Liver (tissue), 3 donors: ENCODE measurements at regions not wholly inside any gene's neighbourhood (a gene's known extent, or its start where the extent isn't known, plus 50 kb on each side); places are given as distances from the start of the nearest gene placed in this dataset.

Experiments used
- EGR1 ChIP-seq, 2 donors: IDR thresholded peaks; 2 replicates each; pipeline ENCODE4 v1.6.1; 2016 to 2018; ENCODE audit warnings: antibody characterized with exemption in 2 of 2, low read depth in 2 of 2
- GABPA ChIP-seq, 2 donors: IDR thresholded peaks in 1 of 2; conservative IDR thresholded peaks in 1 of 2; 2 replicates each; pipeline ENCODE4 v1.6.1; 2016; ENCODE audit warnings: antibody characterized with exemption in 2 of 2, mild to moderate bottlenecking in 1 of 2, moderate library complexity in 1 of 2
- JUND ChIP-seq, 2 donors: IDR thresholded peaks; 2 replicates each; pipeline ENCODE4 v1.6.1; 2016; ENCODE audit warnings: antibody characterized with exemption in 2 of 2
- RAD21 ChIP-seq, 2 donors: IDR thresholded peaks; 2 replicates each; pipeline ENCODE4 v1.6.1; 2016; ENCODE audit warnings: antibody characterized with exemption in 2 of 2, mild to moderate bottlenecking in 2 of 2
- SP1 ChIP-seq: IDR thresholded peaks from 2 replicates; pipeline ENCODE4 v1.6.1; 2018; ENCODE audit warnings: antibody characterized with exemption, mild to moderate bottlenecking
- TAF1 ChIP-seq: conservative IDR thresholded peaks from 2 replicates; pipeline ENCODE4 v1.6.1; 2016; ENCODE audit warnings: antibody characterized with exemption, mild to moderate bottlenecking
- YY1 ChIP-seq: IDR thresholded peaks from 2 replicates; pipeline ENCODE4 v1.6.1; 2016; ENCODE audit warnings: antibody characterized with exemption, mild to moderate bottlenecking
- TF ChIP-seq, protein P1 (sequence below): fragments of 150-350 bp; IDR thresholded peaks from 2 replicates; pipeline ENCODE4 v1.5.1; 2017; ENCODE audit warnings: improper control_type of control experiment, low read depth, low read length; ENCODE audit not compliant: missing input control
- TF ChIP-seq, protein P2 (sequence below): IDR thresholded peaks from 2 replicates; pipeline ENCODE4 v1.6.1; 2016; ENCODE audit warnings: antibody characterized with exemption
- TF ChIP-seq, protein P3 (sequence below): IDR thresholded peaks from 2 replicates; pipeline ENCODE4 v1.6.1; 2016; ENCODE audit warnings: antibody characterized with exemption
- TF ChIP-seq, protein P4 (sequence below): IDR thresholded peaks from 2 replicates; pipeline ENCODE4 v1.6.1; 2016; ENCODE audit warnings: antibody characterized with exemption, mild to moderate bottlenecking
- TF ChIP-seq, protein P5 (sequence below): IDR thresholded peaks from 2 replicates; pipeline ENCODE4 v1.6.1; 2016; ENCODE audit warnings: antibody characterized with exemption
- donor health status: healthy.
- donor health status: healthy.

DNA sequence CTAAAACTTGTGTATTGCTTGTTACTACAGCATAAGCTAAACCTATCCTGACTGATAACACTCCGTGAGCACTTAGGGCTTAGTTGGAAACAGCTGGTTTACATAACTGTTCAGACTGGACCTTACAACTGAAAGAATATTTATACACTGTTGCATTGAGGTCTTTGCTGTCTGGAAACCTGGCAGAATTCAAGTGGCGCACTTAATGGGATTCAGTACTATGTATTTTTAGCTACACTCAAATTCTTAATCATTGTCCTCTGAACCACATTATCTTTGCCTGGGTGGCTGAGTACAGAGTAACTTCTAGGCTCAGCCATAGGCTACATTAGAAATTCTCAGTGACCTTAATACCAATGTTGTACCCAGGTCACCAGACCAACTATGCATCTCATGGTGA is 172.9 kb downstream of the PMP22 start:
- TF ChIP-seq, protein P1, sequence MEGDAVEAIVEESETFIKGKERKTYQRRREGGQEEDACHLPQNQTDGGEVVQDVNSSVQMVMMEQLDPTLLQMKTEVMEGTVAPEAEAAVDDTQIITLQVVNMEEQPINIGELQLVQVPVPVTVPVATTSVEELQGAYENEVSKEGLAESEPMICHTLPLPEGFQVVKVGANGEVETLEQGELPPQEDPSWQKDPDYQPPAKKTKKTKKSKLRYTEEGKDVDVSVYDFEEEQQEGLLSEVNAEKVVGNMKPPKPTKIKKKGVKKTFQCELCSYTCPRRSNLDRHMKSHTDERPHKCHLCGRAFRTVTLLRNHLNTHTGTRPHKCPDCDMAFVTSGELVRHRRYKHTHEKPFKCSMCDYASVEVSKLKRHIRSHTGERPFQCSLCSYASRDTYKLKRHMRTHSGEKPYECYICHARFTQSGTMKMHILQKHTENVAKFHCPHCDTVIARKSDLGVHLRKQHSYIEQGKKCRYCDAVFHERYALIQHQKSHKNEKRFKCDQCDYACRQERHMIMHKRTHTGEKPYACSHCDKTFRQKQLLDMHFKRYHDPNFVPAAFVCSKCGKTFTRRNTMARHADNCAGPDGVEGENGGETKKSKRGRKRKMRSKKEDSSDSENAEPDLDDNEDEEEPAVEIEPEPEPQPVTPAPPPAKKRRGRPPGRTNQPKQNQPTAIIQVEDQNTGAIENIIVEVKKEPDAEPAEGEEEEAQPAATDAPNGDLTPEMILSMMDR, result no peak
- TF ChIP-seq RAD21 (IDR thresholded peaks at IDR 0.05) (no peak), SP1 (no peak), EGR1 (IDR thresholded peaks at IDR 0.05; ENCODE audit: low read depth in 2 of 2) (no peak), TAF1 (no peak), JUND (IDR thresholded peaks at IDR 0.05) (no peak), GABPA (IDR thresholded peaks at IDR 0.05 in 1 of 2, conservative IDR thresholded peaks at IDR 0.05 in 1 of 2) (no peak), YY1 (no peak)
- TF ChIP-seq, protein P2, sequence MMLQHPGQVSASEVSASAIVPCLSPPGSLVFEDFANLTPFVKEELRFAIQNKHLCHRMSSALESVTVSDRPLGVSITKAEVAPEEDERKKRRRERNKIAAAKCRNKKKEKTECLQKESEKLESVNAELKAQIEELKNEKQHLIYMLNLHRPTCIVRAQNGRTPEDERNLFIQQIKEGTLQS, result no peak
- TF ChIP-seq, protein P3, sequence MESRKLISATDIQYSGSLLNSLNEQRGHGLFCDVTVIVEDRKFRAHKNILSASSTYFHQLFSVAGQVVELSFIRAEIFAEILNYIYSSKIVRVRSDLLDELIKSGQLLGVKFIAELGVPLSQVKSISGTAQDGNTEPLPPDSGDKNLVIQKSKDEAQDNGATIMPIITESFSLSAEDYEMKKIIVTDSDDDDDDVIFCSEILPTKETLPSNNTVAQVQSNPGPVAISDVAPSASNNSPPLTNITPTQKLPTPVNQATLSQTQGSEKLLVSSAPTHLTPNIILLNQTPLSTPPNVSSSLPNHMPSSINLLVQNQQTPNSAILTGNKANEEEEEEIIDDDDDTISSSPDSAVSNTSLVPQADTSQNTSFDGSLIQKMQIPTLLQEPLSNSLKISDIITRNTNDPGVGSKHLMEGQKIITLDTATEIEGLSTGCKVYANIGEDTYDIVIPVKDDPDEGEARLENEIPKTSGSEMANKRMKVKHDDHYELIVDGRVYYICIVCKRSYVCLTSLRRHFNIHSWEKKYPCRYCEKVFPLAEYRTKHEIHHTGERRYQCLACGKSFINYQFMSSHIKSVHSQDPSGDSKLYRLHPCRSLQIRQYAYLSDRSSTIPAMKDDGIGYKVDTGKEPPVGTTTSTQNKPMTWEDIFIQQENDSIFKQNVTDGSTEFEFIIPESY, result no peak
- TF ChIP-seq, protein P4, sequence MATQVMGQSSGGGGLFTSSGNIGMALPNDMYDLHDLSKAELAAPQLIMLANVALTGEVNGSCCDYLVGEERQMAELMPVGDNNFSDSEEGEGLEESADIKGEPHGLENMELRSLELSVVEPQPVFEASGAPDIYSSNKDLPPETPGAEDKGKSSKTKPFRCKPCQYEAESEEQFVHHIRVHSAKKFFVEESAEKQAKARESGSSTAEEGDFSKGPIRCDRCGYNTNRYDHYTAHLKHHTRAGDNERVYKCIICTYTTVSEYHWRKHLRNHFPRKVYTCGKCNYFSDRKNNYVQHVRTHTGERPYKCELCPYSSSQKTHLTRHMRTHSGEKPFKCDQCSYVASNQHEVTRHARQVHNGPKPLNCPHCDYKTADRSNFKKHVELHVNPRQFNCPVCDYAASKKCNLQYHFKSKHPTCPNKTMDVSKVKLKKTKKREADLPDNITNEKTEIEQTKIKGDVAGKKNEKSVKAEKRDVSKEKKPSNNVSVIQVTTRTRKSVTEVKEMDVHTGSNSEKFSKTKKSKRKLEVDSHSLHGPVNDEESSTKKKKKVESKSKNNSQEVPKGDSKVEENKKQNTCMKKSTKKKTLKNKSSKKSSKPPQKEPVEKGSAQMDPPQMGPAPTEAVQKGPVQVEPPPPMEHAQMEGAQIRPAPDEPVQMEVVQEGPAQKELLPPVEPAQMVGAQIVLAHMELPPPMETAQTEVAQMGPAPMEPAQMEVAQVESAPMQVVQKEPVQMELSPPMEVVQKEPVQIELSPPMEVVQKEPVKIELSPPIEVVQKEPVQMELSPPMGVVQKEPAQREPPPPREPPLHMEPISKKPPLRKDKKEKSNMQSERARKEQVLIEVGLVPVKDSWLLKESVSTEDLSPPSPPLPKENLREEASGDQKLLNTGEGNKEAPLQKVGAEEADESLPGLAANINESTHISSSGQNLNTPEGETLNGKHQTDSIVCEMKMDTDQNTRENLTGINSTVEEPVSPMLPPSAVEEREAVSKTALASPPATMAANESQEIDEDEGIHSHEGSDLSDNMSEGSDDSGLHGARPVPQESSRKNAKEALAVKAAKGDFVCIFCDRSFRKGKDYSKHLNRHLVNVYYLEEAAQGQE, result no peak
- TF ChIP-seq, protein P5, sequence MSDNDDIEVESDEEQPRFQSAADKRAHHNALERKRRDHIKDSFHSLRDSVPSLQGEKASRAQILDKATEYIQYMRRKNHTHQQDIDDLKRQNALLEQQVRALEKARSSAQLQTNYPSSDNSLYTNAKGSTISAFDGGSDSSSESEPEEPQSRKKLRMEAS, result no peak
